Stimulated activated CD8-positive, alpha-beta memory T cell treated with anti-CD3 and anti-CD28 coated beads, Interleukin-2, amount 100 ng/mL, for 1 hour (primary cell): ENCODE measurements at regions not wholly inside any gene's neighbourhood (a gene's known extent, or its start where the extent isn't known, plus 50 kb on each side); places are given as distances from the start of the nearest gene placed in this dataset.
"Not testable (repeated sequence)": the region's sequence is repeated elsewhere in the genome, so short reads cannot be mapped to it uniquely, and the experiment has no call there.

Experiments used
- DNase-seq, 2 donors: peaks; one replicate each; pipeline ENCODE4 v3.0.0-alpha.2; 2020; ENCODE audit warnings: low read depth in 2 of 2

GRCh38 chr3:106075731-106076130 is 206.9 kb upstream of the CBLB start:
- not testable (repeated sequence) for DNase-seq

- DNase-seq, result no peak
These were observed 209.8 kb upstream of the CBLB start for GRCh38 chr3:106078635-106079034.

GRCh38 chr3:106082616-106083015 is 213.8 kb upstream of the CBLB start:
- no peak for DNase-seq

GRCh38 chr3:106083207-106083606 is 214.4 kb upstream of the CBLB start:
- no peak for DNase-seq

GRCh38 chr3:106083854-106084253 is 215.0 kb upstream of the CBLB start:
- DNase-seq, result no peak

- DNase-seq, result no peak
These were observed 217.2 kb upstream of the CBLB start for GRCh38 chr3:106086038-106086437.

GRCh38 chr3:106086636-106087035 is 217.8 kb upstream of the CBLB start:
- no peak for DNase-seq

- no peak for DNase-seq
These were observed 219.5 kb upstream of the CBLB start for GRCh38 chr3:106088304-106088703.

GRCh38 chr3:106088899-106089298 is 220.1 kb upstream of the CBLB start:
- DNase-seq, result no peak

- no peak for DNase-seq
These were observed 221.0 kb upstream of the CBLB start for GRCh38 chr3:106089806-106090205.

- no peak for DNase-seq
These were observed 224.0 kb upstream of the CBLB start for GRCh38 chr3:106092792-106093191.

- no peak for DNase-seq
These were observed 224.8 kb upstream of the CBLB start for GRCh38 chr3:106093616-106094015.

- DNase-seq, result no peak
These were observed 229.1 kb upstream of the CBLB start for GRCh38 chr3:106097817-106098435.

GRCh38 chr3:106103383-106103782 is 234.6 kb upstream of the CBLB start:
- DNase-seq, result no peak

- no peak for DNase-seq
These were observed 235.3 kb upstream of the CBLB start for GRCh38 chr3:106104078-106104477.

- DNase-seq, result no peak
These were observed 240.1 kb upstream of the CBLB start for GRCh38 chr3:106108925-106109324.

GRCh38 chr3:106112561-106112960 is 243.7 kb upstream of the CBLB start:
- DNase-seq, result not testable (repeated sequence)

- DNase-seq, result no peak
These were observed 244.9 kb upstream of the CBLB start for GRCh38 chr3:106113747-106114146.

GRCh38 chr3:106114220-106114619 is 245.4 kb upstream of the CBLB start:
- DNase-seq, result no peak

- no peak for DNase-seq
These were observed 246.0 kb upstream of the CBLB start for GRCh38 chr3:106114848-106115247.

- no peak for DNase-seq
These were observed 246.7 kb upstream of the CBLB start for GRCh38 chr3:106115557-106115956.

- DNase-seq, result no peak
These were observed 248.1 kb upstream of the CBLB start for GRCh38 chr3:106116733-106117489.

GRCh38 chr3:106117490-106117858 is 248.7 kb upstream of the CBLB start:
- no peak for DNase-seq
